ENCODE measurements at regions not wholly inside any gene's neighbourhood (a gene's known extent, or its start where the extent isn't known, plus 50 kb on each side); places are given as distances from the start of the nearest gene placed in this dataset.

DNA sequence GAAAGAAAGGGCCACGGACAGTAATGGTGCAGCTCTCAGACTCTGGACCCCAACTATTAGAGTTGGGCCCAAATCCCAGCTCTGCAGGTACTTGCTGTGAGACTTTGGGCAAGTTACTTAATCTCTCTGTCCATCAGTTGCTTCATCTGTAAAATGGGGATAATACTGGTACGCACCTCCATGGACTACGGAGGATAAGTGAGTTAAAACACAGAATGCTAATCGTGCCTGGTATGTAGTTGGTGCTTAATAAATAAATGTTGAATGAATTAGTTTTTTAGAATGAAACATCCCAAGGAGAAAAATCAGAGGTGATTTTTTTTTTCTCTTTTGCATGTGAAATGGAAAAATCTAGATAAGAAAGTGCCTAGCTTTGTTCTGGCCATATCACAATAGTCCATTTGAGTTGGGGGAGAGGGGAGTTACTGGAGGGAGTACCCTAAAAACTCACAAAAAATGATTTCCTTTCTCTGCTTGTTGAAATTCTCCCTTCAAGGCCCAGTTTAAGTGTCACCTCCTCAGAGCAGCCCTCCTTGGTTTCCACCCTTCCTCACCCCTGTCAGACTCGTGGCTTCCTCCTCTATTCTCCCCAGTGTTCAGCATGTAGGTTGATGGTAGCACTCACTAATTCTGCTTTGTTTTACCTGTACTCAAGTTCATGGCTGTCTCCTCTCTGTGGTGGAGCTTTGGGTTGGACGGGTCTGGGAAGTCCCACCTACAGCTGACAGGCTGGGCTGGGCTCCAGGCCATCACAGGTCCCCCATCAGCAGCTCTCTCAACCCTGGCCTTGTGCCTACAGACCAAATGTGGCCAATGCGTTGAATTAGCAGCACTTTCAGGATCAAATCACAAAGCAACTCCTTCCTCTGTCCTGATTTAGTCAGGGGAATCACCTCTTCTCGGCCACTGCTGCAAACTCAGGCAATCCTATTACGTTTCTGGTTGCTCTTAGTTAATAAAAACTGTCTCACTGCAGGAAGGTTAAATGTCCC is 92.8 kb upstream of the TAF1B start:
- no peaks in the 10 kb centered on the region for H3K9me2 ChIP-seq (replicated peaks; ENCODE audit: control insufficient read depth, low read length)
- H3K9me3 ChIP-seq (ENCODE audit: control insufficient read depth, insufficient read depth, low read length), result no peaks in the 10 kb centered on the region
- no peak for TF ChIP-seq EZH2phosphoT487 (IDR thresholded peaks at IDR 0.05; ENCODE audit: borderline replicate concordance, low read length)
- TF ChIP-seq, protein P1, sequence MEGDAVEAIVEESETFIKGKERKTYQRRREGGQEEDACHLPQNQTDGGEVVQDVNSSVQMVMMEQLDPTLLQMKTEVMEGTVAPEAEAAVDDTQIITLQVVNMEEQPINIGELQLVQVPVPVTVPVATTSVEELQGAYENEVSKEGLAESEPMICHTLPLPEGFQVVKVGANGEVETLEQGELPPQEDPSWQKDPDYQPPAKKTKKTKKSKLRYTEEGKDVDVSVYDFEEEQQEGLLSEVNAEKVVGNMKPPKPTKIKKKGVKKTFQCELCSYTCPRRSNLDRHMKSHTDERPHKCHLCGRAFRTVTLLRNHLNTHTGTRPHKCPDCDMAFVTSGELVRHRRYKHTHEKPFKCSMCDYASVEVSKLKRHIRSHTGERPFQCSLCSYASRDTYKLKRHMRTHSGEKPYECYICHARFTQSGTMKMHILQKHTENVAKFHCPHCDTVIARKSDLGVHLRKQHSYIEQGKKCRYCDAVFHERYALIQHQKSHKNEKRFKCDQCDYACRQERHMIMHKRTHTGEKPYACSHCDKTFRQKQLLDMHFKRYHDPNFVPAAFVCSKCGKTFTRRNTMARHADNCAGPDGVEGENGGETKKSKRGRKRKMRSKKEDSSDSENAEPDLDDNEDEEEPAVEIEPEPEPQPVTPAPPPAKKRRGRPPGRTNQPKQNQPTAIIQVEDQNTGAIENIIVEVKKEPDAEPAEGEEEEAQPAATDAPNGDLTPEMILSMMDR (IDR thresholded peaks at IDR 0.05; ENCODE audit: low read depth, low read length, poor library complexity, severe bottlenecking), result no peak
- no peak overlapping the region for H3K4me3 ChIP-seq (ENCODE audit: low read length)
- H3K27ac ChIP-seq (ENCODE audit: low read depth, low read length), result no peak overlapping the region
- H3K4me2 ChIP-seq (ENCODE audit: low read length), result no peak overlapping the region
- no peaks in the 10 kb centered on the region for H4K20me1 ChIP-seq (ENCODE audit: control insufficient read depth, insufficient read depth, low read depth, low read length)
- H3F3A ChIP-seq (ENCODE audit: control insufficient read depth, insufficient read depth), result no peaks in the 10 kb centered on the region
- H3K79me2 ChIP-seq (ENCODE audit: control insufficient read depth, low read length), result no peaks in the 10 kb centered on the region
- H3K27me3 ChIP-seq (ENCODE audit: control insufficient read depth, low read length), result peaks cover 32% of the 10 kb centered on the region
- no peaks in the 10 kb centered on the region for H3K36me3 ChIP-seq (ENCODE audit: control insufficient read depth, low read length)
- H3K4me1 ChIP-seq (ENCODE audit: control insufficient read depth, low read length), result no peaks in the 10 kb centered on the region

DNA sequence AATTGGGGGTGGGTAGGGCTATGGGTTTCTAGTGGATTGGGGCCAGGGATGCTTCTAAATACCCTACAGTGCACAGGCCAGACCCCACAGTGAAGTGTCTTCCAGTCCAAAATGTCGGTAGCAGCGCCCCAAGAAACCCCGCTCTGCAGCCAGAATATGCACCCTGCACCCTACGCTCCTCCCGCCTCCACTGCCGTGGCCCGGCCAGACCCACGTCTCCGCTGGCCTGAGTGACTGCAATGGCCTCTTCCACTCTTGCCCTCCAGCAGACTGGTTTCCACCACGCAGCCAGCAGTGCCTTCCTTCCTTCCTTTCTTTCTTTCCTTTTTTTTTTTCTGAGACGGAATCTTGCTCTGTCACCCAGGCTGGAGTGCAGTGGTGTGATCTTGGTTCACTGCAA is 91.4 kb upstream of the TAF1B start:
- H3K4me2 ChIP-seq (ENCODE audit: low read length), result no peak overlapping the region
- TF ChIP-seq, protein P1 (IDR thresholded peaks at IDR 0.05; ENCODE audit: low read depth, low read length, poor library complexity, severe bottlenecking), result no peak
- TF ChIP-seq EZH2phosphoT487 (IDR thresholded peaks at IDR 0.05; ENCODE audit: borderline replicate concordance, low read length), result no peak
- H3K36me3 ChIP-seq (ENCODE audit: control insufficient read depth, low read length), result no peaks in the 10 kb centered on the region
- H3K4me1 ChIP-seq (ENCODE audit: control insufficient read depth, low read length), result no peaks in the 10 kb centered on the region
- no peaks in the 10 kb centered on the region for H3K9me3 ChIP-seq (ENCODE audit: control insufficient read depth, insufficient read depth, low read length)
- H3K9me2 ChIP-seq (replicated peaks; ENCODE audit: control insufficient read depth, low read length), result no peaks in the 10 kb centered on the region
- no peak overlapping the region for H3K4me3 ChIP-seq (ENCODE audit: low read length)
- no peaks in the 10 kb centered on the region for H4K20me1 ChIP-seq (ENCODE audit: control insufficient read depth, insufficient read depth, low read depth, low read length)
- H3K27me3 ChIP-seq (ENCODE audit: control insufficient read depth, low read length), result peaks cover 42% of the 10 kb centered on the region
- H3K79me2 ChIP-seq (ENCODE audit: control insufficient read depth, low read length), result no peaks in the 10 kb centered on the region
- no peaks in the 10 kb centered on the region for H3F3A ChIP-seq (ENCODE audit: control insufficient read depth, insufficient read depth)
- H3K27ac ChIP-seq (ENCODE audit: low read depth, low read length), result no peak overlapping the region

- Histone ChIP-seq H3K4me3 (ENCODE audit: low read length) (no peak overlapping the region), H3K27ac (ENCODE audit: low read depth, low read length) (no peak overlapping the region), H3K36me3 (ENCODE audit: control insufficient read depth, low read length) (no peaks in the 10 kb centered on the region), H3F3A (ENCODE audit: control insufficient read depth, insufficient read depth) (no peaks in the 10 kb centered on the region), H3K4me2 (ENCODE audit: low read length) (no peak overlapping the region), H3K79me2 (ENCODE audit: control insufficient read depth, low read length) (no peaks in the 10 kb centered on the region), H3K9me3 (ENCODE audit: control insufficient read depth, insufficient read depth, low read length) (no peaks in the 10 kb centered on the region), H3K27me3 (ENCODE audit: control insufficient read depth, low read length) (peaks cover 47% of the 10 kb centered on the region), H3K9me2 (replicated peaks; ENCODE audit: control insufficient read depth, low read length) (no peaks in the 10 kb centered on the region), H4K20me1 (ENCODE audit: control insufficient read depth, insufficient read depth, low read depth, low read length) (no peaks in the 10 kb centered on the region), H3K4me1 (ENCODE audit: control insufficient read depth, low read length) (no peaks in the 10 kb centered on the region)
- no peak for TF ChIP-seq EZH2phosphoT487 (IDR thresholded peaks at IDR 0.05; ENCODE audit: borderline replicate concordance, low read length)
- TF ChIP-seq, protein P1 (IDR thresholded peaks at IDR 0.05; ENCODE audit: low read depth, low read length, poor library complexity, severe bottlenecking), result no peak
Observed at GRCh38 chr2:9752441-9753275, 90.6 kb upstream of the TAF1B start.

Data from DOHH2 (cell line).